Fibroblast of lung (primary cell): ENCODE measurements at regions not wholly inside any gene's neighbourhood (a gene's known extent, or its start where the extent isn't known, plus 50 kb on each side); places are given as distances from the start of the nearest gene placed in this dataset.

Experiments
- DNase-seq, 2 donors: peaks; one replicate each; pipeline versions ENCODE4 v3.0.0 to v3.0.0-alpha.2; 2010; ENCODE audit warnings: low read depth in 2 of 2
- H2AFZ ChIP-seq: 2 replicates; pipeline ENCODE4 v1.5.1; 2012; ENCODE audit warnings: low read length, control low read depth, inconsistent platforms
- H3K27ac ChIP-seq: 2 replicates; pipeline ENCODE4 v1.5.1; 2011; ENCODE audit warnings: low read length, control low read depth; ENCODE audit not compliant: insufficient read depth
- H3K27me3 ChIP-seq: 2 replicates; pipeline ENCODE4 v1.5.1; 2011; ENCODE audit warnings: mild to moderate bottlenecking, low read length; ENCODE audit not compliant: control insufficient read depth, insufficient read depth
- H3K36me3 ChIP-seq: 2 replicates; pipeline ENCODE4 v1.5.1; 2011; ENCODE audit warnings: low read length; ENCODE audit not compliant: control insufficient read depth, insufficient read depth
- H3K4me1 ChIP-seq: 2 replicates; pipeline ENCODE4 v1.5.1; 2011; ENCODE audit warnings: low read length; ENCODE audit not compliant: control insufficient read depth, insufficient read depth; ENCODE audit errors: extremely low read depth
- H3K4me2 ChIP-seq: 2 replicates; pipeline ENCODE4 v1.5.1; 2011; ENCODE audit warnings: low read length, control low read depth; ENCODE audit not compliant: insufficient read depth; ENCODE audit errors: extremely low read depth
- H3K4me3 ChIP-seq, 4 experiments: fragments of 200-600 bp in 1 of 4; sonication (generic) in 1 of 4; replicated peaks in 1 of 4; 2 replicates each; pipeline ENCODE4 v1.5.1; 2011 to 2016; ENCODE audit warnings: low read length in 4 of 4, low read depth in 3 of 4, mild to moderate bottlenecking in 3 of 4, control low read depth in 2 of 4, inconsistent platforms in 1 of 4, mixed read lengths in 1 of 4; ENCODE audit not compliant: insufficient read depth in 1 of 4; ENCODE audit errors: control extremely low read depth in 1 of 4
- H3K79me2 ChIP-seq: 2 replicates; pipeline ENCODE4 v1.5.1; 2012; ENCODE audit warnings: mild to moderate bottlenecking, low read length, inconsistent platforms; ENCODE audit not compliant: control insufficient read depth, insufficient read depth
- H3K9ac ChIP-seq: 2 replicates; pipeline ENCODE4 v1.5.1; 2011; ENCODE audit warnings: mild to moderate bottlenecking, low read length, control low read depth; ENCODE audit not compliant: insufficient read depth
- H3K9me3 ChIP-seq: 2 replicates; pipeline ENCODE4 v1.5.1; 2012; ENCODE audit warnings: low read depth, low read length; ENCODE audit not compliant: control insufficient read depth, insufficient read depth
- H4K20me1 ChIP-seq: 2 replicates; pipeline ENCODE4 v1.5.1; 2011; ENCODE audit warnings: low read length; ENCODE audit not compliant: control insufficient read depth, insufficient read depth; ENCODE audit errors: extremely low read depth
- EZH2 ChIP-seq: IDR thresholded peaks from 2 replicates; pipeline ENCODE4 v1.5.1; 2012; ENCODE audit warnings: low read length, control low read depth, mild to moderate bottlenecking; ENCODE audit errors: missing control alignments
- TF ChIP-seq, protein P1 (sequence below), 2 donors: IDR thresholded peaks in 1 of 2; conservative IDR thresholded peaks in 1 of 2; 1 replicate in 1 of 2; 2 replicates in 1 of 2; pipeline ENCODE4 v1.5.1; 2011 to 2012; ENCODE audit warnings: low read length in 2 of 2, control low read depth in 1 of 2, inconsistent platforms in 1 of 2, low read depth in 1 of 2, mild to moderate bottlenecking in 1 of 2

DNA sequence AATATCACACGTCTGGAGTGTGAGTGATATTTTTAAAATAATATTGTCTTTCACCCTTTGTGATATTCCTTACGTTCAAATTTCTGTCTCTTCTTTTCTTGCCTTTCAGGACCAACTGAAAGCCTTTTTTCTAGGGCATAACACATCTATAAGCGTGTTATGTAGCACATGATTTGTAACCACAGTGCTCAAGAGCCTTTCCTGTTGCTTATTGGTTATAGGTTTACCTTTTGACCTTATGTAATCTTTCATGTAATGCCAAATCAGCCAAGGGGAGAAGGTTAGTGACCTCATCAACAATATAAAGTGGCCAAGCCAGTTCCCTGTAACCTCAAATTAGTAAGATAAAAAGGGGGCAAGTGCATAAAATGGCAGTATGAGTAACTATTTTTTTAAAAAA lies 480.2 kb downstream of the AMY1C start:
- no peaks in the 10 kb centered on the region for H3K9me3 ChIP-seq
- no peaks in the 10 kb centered on the region for H3K36me3 ChIP-seq
- no peaks in the 10 kb centered on the region for H3K79me2 ChIP-seq
- no peak for TF ChIP-seq EZH2
- H3K27ac ChIP-seq: no peak overlapping the region
- H3K4me2 ChIP-seq: no peak overlapping the region
- DNase-seq: no peak
- no peak overlapping the region for H2AFZ ChIP-seq
- no peak overlapping the region for H3K9ac ChIP-seq
- H4K20me1 ChIP-seq: no peaks in the 10 kb centered on the region
- H3K4me3 ChIP-seq: no peak overlapping the region
- H3K27me3 ChIP-seq: no peaks in the 10 kb centered on the region
- H3K4me1 ChIP-seq: no peaks in the 10 kb centered on the region

DNA sequence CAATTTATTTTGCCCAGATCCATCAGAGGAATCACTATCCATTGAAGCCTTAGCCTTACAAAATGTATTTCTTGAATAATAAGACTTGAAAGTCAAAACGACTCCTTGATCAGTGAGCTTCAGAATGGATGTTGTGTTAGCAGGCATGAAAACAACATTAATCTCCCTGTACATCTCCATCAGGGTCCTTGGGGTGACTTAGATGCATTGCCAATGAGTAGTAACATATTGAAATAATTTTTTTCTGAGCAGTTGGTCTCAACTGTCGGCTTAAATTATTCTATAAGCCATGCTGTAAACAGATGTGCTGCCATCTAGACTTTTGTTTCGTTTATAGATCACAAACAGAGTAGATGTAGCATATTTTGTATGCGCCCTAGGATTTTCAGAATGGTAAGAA lies 482.0 kb downstream of the AMY1C start:
- no peak for TF ChIP-seq EZH2
- TF ChIP-seq, protein P1, sequence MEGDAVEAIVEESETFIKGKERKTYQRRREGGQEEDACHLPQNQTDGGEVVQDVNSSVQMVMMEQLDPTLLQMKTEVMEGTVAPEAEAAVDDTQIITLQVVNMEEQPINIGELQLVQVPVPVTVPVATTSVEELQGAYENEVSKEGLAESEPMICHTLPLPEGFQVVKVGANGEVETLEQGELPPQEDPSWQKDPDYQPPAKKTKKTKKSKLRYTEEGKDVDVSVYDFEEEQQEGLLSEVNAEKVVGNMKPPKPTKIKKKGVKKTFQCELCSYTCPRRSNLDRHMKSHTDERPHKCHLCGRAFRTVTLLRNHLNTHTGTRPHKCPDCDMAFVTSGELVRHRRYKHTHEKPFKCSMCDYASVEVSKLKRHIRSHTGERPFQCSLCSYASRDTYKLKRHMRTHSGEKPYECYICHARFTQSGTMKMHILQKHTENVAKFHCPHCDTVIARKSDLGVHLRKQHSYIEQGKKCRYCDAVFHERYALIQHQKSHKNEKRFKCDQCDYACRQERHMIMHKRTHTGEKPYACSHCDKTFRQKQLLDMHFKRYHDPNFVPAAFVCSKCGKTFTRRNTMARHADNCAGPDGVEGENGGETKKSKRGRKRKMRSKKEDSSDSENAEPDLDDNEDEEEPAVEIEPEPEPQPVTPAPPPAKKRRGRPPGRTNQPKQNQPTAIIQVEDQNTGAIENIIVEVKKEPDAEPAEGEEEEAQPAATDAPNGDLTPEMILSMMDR (conservative IDR thresholded peaks at IDR 0.05 in 1 of 2, IDR thresholded peaks at IDR 0.05 in 1 of 2; ENCODE audit: low read depth in 1 of 2, low read length in 2 of 2): no peak
- H3K27ac ChIP-seq: no peak overlapping the region

DNA sequence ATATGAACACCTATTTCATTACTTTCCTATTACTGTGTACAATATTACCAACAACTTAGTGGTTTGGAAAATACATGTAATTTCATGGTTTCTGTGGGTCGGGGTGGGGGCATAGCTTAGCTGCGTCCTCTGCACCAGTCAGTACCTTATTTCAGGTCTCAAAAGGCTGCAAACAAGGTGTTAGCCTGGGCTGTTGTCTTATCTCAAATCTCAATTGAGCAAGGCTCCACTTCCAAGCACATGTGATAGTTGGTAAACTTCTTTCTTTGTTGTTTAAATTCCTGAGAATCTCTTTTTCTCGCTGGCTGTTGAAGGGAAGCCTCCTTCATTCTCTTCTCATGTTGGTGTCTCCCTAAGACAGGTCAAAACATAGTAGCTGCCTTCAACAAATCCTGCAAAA lies 485.4 kb downstream of the AMY1C start:
- Histone ChIP-seq H4K20me1 (no peaks in the 10 kb centered on the region), H3K36me3 (no peaks in the 10 kb centered on the region), H3K4me3 (no peak overlapping the region), H3K27ac (no peak overlapping the region), H3K4me2 (no peak overlapping the region), H3K9me3 (no peaks in the 10 kb centered on the region), H3K9ac (no peak overlapping the region), H3K79me2 (no peaks in the 10 kb centered on the region), H3K27me3 (no peaks in the 10 kb centered on the region), H2AFZ (no peak overlapping the region), H3K4me1 (no peaks in the 10 kb centered on the region)
- TF ChIP-seq, protein P1 (conservative IDR thresholded peaks at IDR 0.05 in 1 of 2, IDR thresholded peaks at IDR 0.05 in 1 of 2; ENCODE audit: low read depth in 1 of 2, low read length in 2 of 2): no peak
- TF ChIP-seq EZH2: no peak
- DNase-seq: no peak

More for the DNA sequence above, 482.0 kb downstream of the AMY1C start:
- no peak overlapping the region for H3K9ac ChIP-seq
- no peak for DNase-seq
- no peaks in the 10 kb centered on the region for H3K79me2 ChIP-seq
- H2AFZ ChIP-seq: no peak overlapping the region
- H3K36me3 ChIP-seq: no peaks in the 10 kb centered on the region
- no peak overlapping the region for H3K4me3 ChIP-seq
- no peaks in the 10 kb centered on the region for H3K27me3 ChIP-seq
- H4K20me1 ChIP-seq: no peaks in the 10 kb centered on the region
- no peaks in the 10 kb centered on the region for H3K9me3 ChIP-seq
- H3K4me1 ChIP-seq: no peaks in the 10 kb centered on the region
- H3K4me2 ChIP-seq: no peak overlapping the region
